Kidney tubule cell (primary cell): ENCODE measurements at regions not wholly inside any gene's neighbourhood (a gene's known extent, or its start where the extent isn't known, plus 50 kb on each side); places are given as distances from the start of the nearest gene placed in this dataset.
A peak's percentile ranks its signal among the peaks of the same experiment; 100 is the strongest.
"Not testable (repeated sequence)": the region's sequence is repeated elsewhere in the genome, so short reads cannot be mapped to it uniquely, and the experiment has no call there.

Experiments used
- DNase-seq: peaks from one replicate; pipeline ENCODE4 v3.0.0-alpha.2; 2018; ENCODE audit warnings: low spot score

- peak; percentile 35 for DNase-seq
Observed at GRCh38 chr11:67804435-67805252, 130.2 kb upstream of the ALDH3B2 start.

GRCh38 chr11:67803519-67803918 lies 129.1 kb upstream of the ALDH3B2 start:
- DNase-seq: not testable (repeated sequence)

- DNase-seq: peak; percentile 1
Observed at GRCh38 chr11:67803055-67803454, 128.6 kb upstream of the ALDH3B2 start.

GRCh38 chr11:67802623-67803022 lies 128.2 kb upstream of the ALDH3B2 start:
- not testable (repeated sequence) for DNase-seq

DNA sequence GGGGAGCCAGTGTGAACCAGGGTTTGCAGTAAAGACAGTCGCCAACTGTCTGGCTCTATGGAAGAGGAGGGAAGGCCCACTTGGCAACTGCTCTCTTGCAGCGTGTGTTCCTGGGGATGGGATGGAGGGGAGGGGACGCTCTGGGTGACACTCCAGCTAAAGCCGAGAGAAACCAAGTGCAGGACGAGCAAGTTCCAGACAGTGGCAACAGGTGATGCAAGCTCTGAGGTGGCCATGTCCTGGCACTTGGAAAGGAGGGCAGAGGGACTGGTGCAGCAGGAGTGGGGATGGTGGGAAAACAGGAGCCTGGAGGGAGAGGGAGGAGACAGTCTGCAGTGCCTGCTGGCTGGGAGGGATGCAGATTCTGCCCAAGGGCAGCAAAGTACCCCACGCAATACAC lies 127.0 kb upstream of the ALDH3B2 start:
- DNase-seq: not testable (repeated sequence)

DNA sequence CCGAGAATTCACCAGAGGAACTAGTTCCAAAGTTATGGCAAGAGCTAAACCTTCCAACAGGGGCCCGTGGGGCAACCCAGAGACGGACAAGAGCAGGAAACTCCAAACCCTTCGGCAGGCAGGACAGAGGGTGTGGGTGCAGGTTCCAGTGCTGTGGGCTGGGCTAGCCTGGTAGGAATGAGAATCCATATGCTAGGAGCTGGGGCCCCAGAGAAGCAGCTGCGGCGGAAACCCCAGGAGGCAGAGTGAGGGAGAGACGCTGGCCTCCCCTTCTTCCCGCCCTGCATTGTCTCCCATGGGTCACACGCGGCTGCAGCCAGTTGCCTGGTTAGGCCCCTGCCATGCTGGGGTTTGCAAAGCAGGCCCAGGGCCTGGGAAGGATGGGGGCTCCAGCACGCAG lies 126.2 kb upstream of the ALDH3B2 start:
- DNase-seq: not testable (repeated sequence)

DNA sequence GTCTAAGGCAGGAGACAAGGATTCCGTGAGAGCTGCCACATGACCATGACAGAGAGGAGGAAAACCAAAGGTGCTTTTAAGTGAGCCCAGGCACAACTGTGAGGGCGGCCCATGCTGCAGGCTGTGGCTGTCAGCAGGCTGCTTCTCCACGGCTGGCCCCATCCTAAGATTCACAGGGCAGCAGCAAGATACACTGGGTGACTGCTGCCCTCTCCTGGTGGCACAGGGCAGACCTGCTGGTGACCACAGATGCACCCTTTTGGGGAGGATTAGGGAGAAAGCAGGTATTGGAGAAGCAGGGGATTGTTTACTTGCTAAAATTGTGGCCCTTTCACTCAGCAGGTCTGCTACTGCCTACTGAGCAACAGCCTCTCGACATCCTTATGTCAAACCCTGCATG lies 125.4 kb upstream of the ALDH3B2 start:
- not testable (repeated sequence) for DNase-seq

DNA sequence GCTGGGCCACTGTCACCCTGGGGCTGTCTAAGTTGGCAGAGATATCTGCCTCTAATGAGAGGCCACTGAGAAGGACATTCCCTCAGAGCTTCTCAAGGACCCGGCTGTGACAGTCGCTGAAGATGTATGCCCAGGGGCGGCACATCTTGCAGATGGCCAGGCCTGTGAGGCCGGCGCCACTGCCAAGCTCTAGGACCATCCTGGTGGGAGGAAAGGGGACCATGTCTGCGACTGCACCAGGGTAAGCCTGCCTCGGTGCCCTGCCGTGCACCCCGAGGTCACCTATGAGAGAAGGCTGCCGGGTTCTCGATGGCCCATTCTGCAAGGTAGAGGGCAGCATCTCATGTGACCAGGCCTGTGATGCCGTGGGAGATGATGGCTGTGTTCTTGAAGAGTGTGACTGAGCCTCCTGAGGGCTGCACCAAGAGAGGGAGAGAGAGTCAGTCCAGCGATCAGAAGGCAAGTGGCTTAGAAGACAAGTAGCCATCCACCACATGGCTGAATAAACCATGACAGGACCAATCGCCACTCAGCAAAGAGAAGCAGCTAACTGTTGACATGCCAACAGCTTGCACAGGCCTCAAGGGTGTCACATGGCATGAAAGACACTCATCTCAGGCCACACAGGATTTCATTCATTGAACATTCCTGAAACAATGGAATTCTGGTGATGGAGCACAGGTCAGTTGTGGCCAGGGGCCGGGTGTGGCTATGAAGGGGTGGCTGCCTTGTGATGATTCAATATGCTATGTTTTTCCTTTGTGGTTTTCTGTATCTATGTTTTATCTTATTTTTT lies 123.5 kb upstream of the ALDH3B2 start:
- peak; percentile 44 for DNase-seq

DNA sequence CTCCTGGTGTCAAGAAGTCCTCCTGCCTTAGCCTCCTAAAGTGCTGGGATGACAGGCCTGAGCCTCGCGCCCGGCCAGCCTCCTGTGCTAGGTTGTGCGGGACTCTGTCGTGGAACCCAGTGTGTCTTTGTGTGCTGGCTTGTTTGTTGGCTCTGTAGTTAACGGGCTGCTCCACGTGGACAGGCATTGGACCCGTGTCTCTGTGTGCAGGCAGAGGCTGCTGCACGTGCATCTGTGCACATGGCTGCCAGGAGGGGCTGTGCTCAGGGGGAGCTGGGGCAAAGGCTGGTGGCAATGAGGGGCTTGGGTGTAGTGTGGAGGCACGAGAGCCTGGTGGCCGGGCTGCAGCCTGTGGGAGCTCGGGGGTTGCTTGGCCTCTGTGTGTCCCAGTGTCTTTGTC lies 121.3 kb upstream of the ALDH3B2 start:
- no peak for DNase-seq

DNA sequence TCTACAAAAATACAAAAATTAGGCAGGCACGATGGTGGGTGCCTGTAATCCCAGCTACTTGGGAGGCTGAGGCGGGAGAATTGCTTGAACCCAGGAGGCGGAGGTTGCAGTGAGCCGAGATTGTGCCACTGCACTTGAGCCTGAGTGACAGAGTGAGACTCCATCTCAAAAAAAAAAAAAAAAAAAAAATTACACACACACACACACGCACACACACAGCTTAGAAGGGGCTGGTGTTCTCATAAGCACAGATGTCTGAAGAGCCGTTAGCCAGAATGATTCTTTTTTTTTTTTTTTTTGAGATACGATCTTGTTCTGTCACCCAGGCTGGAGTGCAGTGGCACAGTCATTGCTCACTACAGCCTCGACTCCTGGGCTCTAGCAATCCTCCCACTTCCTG lies 119.3 kb upstream of the ALDH3B2 start:
- DNase-seq: not testable (repeated sequence)

DNA sequence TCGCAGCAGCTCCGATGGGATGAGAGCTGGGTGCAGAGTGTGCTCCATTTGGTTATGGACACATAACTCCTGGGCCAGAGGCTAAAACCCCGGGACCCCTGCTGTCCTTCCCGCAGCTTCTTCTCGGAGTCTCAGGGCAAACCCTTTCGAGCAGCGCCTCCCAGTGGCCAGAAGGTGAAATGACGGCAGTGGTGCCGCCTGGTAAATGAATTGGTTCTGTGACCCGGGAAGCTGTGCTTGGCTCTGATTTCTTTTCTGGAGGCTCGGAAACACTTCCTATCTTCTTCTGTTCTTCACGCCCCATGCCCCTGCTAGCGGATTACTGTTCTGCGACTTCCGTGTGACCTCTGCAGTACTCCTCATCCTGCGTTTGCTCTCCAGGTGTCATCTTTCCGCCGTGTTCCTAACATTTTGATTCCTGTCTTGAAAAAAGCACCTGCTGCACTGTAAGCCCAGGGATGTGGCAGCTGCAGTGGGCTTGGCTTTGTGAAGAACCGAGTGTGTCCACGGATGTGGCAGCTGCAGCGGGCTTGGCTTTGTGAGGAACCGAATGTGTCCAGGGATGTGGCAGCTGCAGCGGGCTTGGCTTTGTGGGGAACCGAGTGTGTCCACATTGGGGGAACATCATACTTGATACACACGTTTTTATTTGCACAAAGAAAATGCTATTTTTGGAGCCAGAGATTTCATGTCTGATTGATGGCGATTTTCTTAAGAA lies 118.0 kb upstream of the ALDH3B2 start:
- peak; percentile 11 for DNase-seq

- not testable (repeated sequence) for DNase-seq
Observed at GRCh38 chr11:67791598-67792170, 117.3 kb upstream of the ALDH3B2 start.

GRCh38 chr11:67788341-67788695 lies 113.9 kb upstream of the ALDH3B2 start:
- DNase-seq: not testable (repeated sequence)

DNA sequence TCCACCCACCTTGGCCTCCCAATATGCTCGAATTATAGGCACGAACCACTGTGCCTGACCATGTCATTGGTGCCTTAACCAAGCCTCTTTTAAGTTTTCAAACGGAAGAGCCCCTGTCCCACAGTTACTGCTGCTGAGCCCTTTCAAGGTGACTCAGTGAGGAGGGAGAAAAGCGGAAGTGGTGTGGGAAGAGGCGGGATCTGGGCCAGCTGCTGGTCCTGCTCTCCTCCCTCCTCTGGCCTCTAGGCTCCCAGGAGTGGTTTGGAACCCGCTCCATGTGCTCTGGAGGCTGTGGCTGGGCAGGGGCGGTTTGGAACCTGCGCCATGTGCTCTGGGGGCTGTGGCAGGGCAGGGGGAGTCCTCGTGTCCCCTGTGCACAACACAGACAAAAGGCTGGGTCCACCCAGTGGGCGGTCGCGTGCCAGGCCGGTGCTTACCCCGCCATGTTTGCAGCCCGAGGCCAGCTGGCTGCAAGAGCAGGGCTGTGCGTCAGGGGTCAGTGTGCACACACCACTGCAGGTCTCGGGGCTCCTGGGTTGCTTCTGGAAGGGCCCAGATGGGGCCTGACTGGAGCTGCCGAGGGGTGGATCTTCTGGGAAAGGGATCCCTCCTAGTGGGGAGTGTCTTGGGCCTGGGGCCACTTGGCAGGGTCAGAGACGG lies 113.4 kb upstream of the ALDH3B2 start:
- DNase-seq: not testable (repeated sequence)

- DNase-seq: not testable (repeated sequence)
Observed at GRCh38 chr11:67781967-67782366, 107.5 kb upstream of the ALDH3B2 start.

DNA sequence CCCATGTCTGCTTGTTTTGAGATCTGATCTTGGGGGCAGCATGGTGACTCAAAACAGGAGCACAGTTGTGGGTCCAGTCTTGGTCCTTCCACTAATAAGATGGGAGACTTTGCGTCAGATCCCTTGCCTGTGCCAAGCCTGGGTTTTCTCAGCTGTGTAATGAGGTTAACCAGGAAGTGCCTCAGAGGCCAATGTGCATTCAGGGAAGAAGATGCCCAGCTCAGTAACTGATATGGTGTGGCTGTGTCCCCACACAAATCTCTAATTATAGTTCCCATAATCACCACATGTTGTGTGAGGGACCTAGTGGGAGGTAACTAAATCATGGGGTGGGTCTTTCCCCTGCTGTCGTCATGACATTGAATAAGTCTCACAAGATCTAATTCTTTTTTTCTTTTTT lies 107.1 kb upstream of the ALDH3B2 start:
- DNase-seq: not testable (repeated sequence)

DNA sequence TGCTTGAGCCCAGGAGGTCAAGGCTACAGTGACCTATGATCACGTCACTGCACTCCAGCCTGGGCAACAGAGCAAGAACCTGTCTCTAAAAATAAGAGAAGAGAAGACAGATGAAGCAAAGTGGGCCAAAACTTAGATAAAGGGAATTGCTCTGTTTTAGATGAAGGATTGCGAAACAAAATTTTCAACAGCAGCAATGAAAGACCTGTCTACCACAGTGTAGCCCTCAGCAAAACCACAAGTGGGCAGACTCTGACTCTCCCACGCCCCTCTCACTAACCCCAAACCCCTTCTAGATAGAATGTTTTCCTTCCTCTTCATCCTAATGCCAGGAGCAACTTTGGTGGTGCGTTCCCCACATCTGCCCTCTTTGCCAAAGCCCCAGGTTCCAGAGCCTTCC lies 105.6 kb upstream of the ALDH3B2 start:
- DNase-seq: no peak

DNA sequence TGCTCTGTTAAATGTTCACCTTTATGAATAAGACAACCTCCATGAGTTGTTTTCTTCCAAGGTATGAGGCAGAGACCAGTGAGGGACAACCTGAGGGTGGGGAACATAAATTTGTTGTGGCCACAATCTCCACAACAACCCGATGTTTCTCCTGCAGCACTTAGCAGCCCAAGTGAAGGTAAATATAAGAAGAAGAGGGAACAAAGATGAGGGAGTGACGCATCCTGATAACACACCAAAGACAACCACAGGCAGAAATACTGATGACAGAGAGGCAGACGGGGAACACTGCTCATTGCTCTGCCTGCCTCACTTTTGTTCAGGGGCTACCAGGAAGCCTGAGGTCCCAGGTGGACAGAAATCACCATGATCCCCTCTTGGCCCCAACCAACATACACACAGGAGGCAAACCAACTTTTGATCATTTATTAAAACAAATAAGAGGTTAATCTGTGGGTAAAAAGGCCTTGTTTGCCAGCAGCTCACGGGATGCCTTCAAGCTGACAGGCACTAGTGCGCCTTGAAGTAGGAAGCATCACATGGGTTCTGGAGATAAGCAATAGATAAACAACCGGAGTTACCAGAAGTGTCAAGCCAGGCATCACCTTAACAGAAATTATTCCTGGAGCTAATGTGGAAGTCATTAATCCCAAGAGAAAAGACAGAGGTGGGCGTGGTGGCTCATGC lies 104.9 kb upstream of the ALDH3B2 start:
- not testable (repeated sequence) for DNase-seq

DNA sequence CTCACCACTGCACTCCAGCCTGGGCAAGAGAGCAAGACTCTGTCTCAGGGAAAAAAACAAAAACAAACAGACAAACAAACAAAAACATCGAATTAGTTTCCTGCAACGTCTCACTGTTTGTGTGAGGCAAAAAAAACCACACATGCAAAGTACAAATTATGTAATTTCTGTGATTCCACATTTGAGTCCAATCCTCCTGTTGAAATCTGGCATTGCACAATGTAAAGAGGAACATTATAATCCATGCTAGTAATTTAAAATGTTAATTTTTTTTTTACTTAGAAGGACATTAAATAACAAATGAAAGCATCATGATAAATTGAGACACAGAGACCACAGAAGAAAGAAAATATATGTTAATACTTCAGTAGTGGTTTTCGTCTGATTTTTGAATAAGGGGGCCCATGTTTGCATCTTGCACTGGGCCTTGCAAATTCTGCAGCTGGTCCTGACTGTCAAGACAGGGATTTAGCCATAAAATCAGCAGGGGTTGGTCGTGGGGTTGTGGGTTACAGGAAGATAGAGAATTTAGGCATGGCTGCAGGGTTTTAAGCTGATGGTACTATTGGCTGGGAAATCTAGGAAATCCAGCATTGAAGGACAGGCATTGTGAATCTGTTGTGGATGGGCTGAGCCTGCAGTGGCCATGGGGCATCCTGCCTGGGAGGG lies 102.6 kb upstream of the ALDH3B2 start:
- DNase-seq: no peak

GRCh38 chr11:67774175-67774574 lies 99.8 kb upstream of the ALDH3B2 start:
- DNase-seq: not testable (repeated sequence)
